ENCODE measurements at regions not wholly inside any gene's neighbourhood (a gene's known extent, or its start where the extent isn't known, plus 50 kb on each side); places are given as distances from the start of the nearest gene placed in this dataset.

GRCh38 chr10:122780391-122780790, 65.3 kb downstream of the CUZD1 start:
- no peak overlapping the region for H3K18ac ChIP-seq (ENCODE audit: insufficient read length, low read depth, low read length)
- H3T11ph ChIP-seq (ENCODE audit: low read length) = no peak overlapping the region
- no peak overlapping the region for H2AFZ ChIP-seq (ENCODE audit: low read length)
- H3K9me3 ChIP-seq (ENCODE audit: control insufficient read depth, low read depth, low read length) = no peaks in the 10 kb centered on the region
- H3K79me1 ChIP-seq (ENCODE audit: insufficient read depth, low read depth, low read length, poor library complexity, severe bottlenecking) = no peaks in the 10 kb centered on the region
- no peak overlapping the region for H4K8ac ChIP-seq (replicated peaks; ENCODE audit: insufficient read length, low read depth, low read length)
- 0 out of 2 replicates have a peak, but pooled peaks cover 6% of the 10 kb centered on the region for H3K4me1 ChIP-seq (ENCODE audit: insufficient read depth, low read length)
- Mint-ChIP-seq H3K9me3 (no peaks in the 10 kb centered on the region; a peak in 1 of 5 replicates), H3K36me3 (ENCODE audit: insufficient read depth in 1 of 3, low read depth in 3 of 3) (no peaks in the 10 kb centered on the region), H3K27me3 (ENCODE audit: low read depth) (peaks cover 9% of the 10 kb centered on the region), H3K27ac (no peak overlapping the region), H3K4me1 (peaks cover 5 to 12% of the 10 kb centered on the region in 2 experiments), H3K4me3 (no peak overlapping the region)
- H4K20me1 ChIP-seq (ENCODE audit: control insufficient read depth, insufficient read depth, insufficient read length) = no peaks in the 10 kb centered on the region
- no peak for TF ChIP-seq CTCF (conservative IDR thresholded peaks at IDR 0.05)
- no peak overlapping the region for H3K56ac ChIP-seq (ENCODE audit: insufficient read length, low read depth, low read length)
- H3K27ac ChIP-seq (ENCODE audit: insufficient read length, low read depth, low read length) = no peak overlapping the region
- no peaks in the 10 kb centered on the region for H3K27me3 ChIP-seq (ENCODE audit: insufficient read depth, low read length)
- H3K9ac ChIP-seq (ENCODE audit: extremely low read depth, insufficient read length, low read length) = no peak overlapping the region
- H3K23ac ChIP-seq (ENCODE audit: insufficient read length, low read depth, low read length) = no peak overlapping the region
- H2BK5ac ChIP-seq (ENCODE audit: insufficient read length, low read length) = no peak overlapping the region
- no peak overlapping the region for H2BK120ac ChIP-seq (ENCODE audit: low read depth, low read length, poor library complexity, severe bottlenecking)
- no peak overlapping the region for H4K5ac ChIP-seq (ENCODE audit: insufficient read length, low read depth, low read length)
- H2AK5ac ChIP-seq (ENCODE audit: insufficient read length, low read length) = no peak overlapping the region
- no peaks in the 10 kb centered on the region for H3K23me2 ChIP-seq (ENCODE audit: insufficient read length, low read depth, low read length, poor library complexity, severe bottlenecking)
- H3K14ac ChIP-seq (ENCODE audit: insufficient read depth, low read length) = no peak overlapping the region
- no peaks in the 10 kb centered on the region for H3K79me2 ChIP-seq (ENCODE audit: insufficient read depth, low read length)
- no peak overlapping the region for H3K4ac ChIP-seq (ENCODE audit: low read depth, low read length)
- no peak overlapping the region for H2BK15ac ChIP-seq (ENCODE audit: low read depth, low read length)
- no peak overlapping the region for H3K4me2 ChIP-seq (ENCODE audit: insufficient read depth, insufficient read length, low read length)
- no peak for DNase-seq
- WGBS (ENCODE audit: extremely low coverage, insufficient read length, low lambda C conversion rate) = no CpG with 5 or more reads among the region's 2 CpGs
- no peak overlapping the region for H2BK20ac ChIP-seq (ENCODE audit: low read depth, low read length, poor library complexity, severe bottlenecking)
- H4K91ac ChIP-seq (ENCODE audit: insufficient read length, low read depth, low read length) = no peak overlapping the region
- no peak overlapping the region for H2BK12ac ChIP-seq (ENCODE audit: insufficient read length, low read depth, low read length)
